ENCODE measurements at regions not wholly inside any gene's neighbourhood (a gene's known extent, or its start where the extent isn't known, plus 50 kb on each side); places are given as distances from the start of the nearest gene placed in this dataset.

DNA sequence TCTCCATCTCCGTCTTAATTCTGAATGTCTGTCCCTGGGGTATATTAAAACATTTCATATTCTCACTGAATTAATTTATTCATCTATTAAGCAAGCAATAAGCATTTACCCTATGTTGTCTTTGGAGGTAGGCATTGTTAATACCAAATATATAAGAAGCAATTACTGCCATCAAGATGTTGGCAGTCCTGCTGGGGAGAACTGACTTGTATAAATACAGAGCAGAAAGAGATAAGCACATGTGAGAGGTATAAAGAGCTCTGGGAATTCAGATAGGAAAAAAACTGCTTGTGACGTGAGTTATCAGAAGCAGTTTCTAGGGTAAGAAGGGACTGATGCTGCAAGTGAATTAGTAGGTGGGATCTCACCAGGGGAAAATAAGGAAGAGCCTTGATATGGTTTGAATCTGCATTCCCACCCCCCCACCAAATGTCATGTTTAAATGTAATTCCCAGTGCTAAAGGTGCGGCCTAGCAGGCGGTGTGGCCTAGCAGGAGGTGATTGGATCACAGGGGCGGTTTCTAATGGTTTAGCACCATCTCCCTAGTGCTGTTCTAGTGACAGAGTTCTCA, 286.8 kb downstream of the RAD51AP2 start:
- TF ChIP-seq SIN3A (IDR thresholded peaks at IDR 0.05; ENCODE audit: borderline replicate concordance, insufficient read depth, low read depth, low read length): no peak
- TF ChIP-seq, protein P1, sequence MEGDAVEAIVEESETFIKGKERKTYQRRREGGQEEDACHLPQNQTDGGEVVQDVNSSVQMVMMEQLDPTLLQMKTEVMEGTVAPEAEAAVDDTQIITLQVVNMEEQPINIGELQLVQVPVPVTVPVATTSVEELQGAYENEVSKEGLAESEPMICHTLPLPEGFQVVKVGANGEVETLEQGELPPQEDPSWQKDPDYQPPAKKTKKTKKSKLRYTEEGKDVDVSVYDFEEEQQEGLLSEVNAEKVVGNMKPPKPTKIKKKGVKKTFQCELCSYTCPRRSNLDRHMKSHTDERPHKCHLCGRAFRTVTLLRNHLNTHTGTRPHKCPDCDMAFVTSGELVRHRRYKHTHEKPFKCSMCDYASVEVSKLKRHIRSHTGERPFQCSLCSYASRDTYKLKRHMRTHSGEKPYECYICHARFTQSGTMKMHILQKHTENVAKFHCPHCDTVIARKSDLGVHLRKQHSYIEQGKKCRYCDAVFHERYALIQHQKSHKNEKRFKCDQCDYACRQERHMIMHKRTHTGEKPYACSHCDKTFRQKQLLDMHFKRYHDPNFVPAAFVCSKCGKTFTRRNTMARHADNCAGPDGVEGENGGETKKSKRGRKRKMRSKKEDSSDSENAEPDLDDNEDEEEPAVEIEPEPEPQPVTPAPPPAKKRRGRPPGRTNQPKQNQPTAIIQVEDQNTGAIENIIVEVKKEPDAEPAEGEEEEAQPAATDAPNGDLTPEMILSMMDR (IDR thresholded peaks at IDR 0.05): no peak
- no peak for TF ChIP-seq REST (IDR thresholded peaks at IDR 0.05; ENCODE audit: insufficient read depth in 1 of 2, low read depth in 2 of 2, low read length in 1 of 2)
- TF ChIP-seq POLR2AphosphoS5 (IDR thresholded peaks at IDR 0.05; ENCODE audit: low read depth, low read length): no peak
- no peak for TF ChIP-seq TCF7L2 (IDR thresholded peaks at IDR 0.05; ENCODE audit: low read depth, low read length)

All from Panc1 (cell line).